NT2/D1 (cell line): ENCODE measurements at regions not wholly inside any gene's neighbourhood (a gene's known extent, or its start where the extent isn't known, plus 50 kb on each side); places are given as distances from the start of the nearest gene placed in this dataset.

Experiments used
- YY1 ChIP-seq: IDR thresholded peaks from 2 replicates; pipeline ENCODE4 v1.6.1; 2011; ENCODE audit not compliant: insufficient read length, insufficient read depth
- ZNF274 ChIP-seq: IDR thresholded peaks from 2 replicates; pipeline ENCODE4 v1.6.1; 2011; ENCODE audit warnings: mild to moderate bottlenecking, low read depth, low read length

DNA sequence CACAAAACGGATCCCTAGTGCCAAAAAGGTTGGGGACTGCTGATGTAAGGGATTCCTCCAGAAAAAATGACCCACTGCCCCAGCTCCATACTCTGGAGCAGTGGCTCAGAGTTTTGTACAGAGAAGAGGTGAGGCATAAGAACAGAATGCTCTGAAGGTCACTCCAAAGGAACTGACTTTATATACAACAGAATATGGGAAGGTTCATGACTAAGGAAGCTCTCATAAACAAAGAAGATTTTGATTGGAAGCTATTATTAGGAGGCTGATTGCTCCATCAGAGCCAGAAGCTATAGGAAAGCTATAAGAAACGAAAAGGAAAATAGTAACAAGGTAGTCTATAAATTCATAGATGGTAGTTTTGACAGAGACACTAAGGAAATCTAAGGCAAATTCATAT is 203.1 kb downstream of the SLC7A11 start:
- TF ChIP-seq ZNF274 (no peak), YY1 (no peak)
